Lower leg skin (tissue), 3 donors: ENCODE measurements at regions not wholly inside any gene's neighbourhood (a gene's known extent, or its start where the extent isn't known, plus 50 kb on each side); places are given as distances from the start of the nearest gene placed in this dataset.

Source experiments
- CTCF ChIP-seq, 3 donors: fragments of 450-650 bp; IDR thresholded peaks; one replicate each; pipeline ENCODE4 v1.5.1; 2016; ENCODE audit warnings: antibody characterized with exemption in 3 of 3, mild to moderate bottlenecking in 3 of 3, moderate library complexity in 2 of 3
- POLR2A ChIP-seq, 2 donors: fragments of 450-650 bp; IDR thresholded peaks; one replicate each; pipeline ENCODE4 v1.6.1; 2016 to 2017; ENCODE audit warnings: antibody characterized with exemption in 2 of 2, mild to moderate bottlenecking in 1 of 2, moderate library complexity in 1 of 2

- TF ChIP-seq CTCF (IDR thresholded peaks at IDR 0.05): no peak
- no peak for TF ChIP-seq POLR2A (IDR thresholded peaks at IDR 0.05)
Measured at GRCh38 chr3:187551416-187551815, 118.8 kb downstream of the SST start.
